Body of pancreas (tissue), 4 donors: ENCODE measurements at regions not wholly inside any gene's neighbourhood (a gene's known extent, or its start where the extent isn't known, plus 50 kb on each side); places are given as distances from the start of the nearest gene placed in this dataset.

Source experiments
- CTCF ChIP-seq, 7 experiments: fragments of 450-650 bp in 4 of 7; fragments of 200-600 bp in 3 of 7; sonication (generic) in 3 of 7; IDR thresholded peaks; one replicate each; pipeline ENCODE4 v1.5.1; 2016 to 2019; ENCODE audit warnings: antibody characterized with exemption in 7 of 7
- POLR2A ChIP-seq, 3 donors: fragments of 450-650 bp; IDR thresholded peaks; one replicate each; pipeline ENCODE4 v1.6.1; 2016; ENCODE audit warnings: antibody characterized with exemption in 3 of 3, mild to moderate bottlenecking in 2 of 3

DNA sequence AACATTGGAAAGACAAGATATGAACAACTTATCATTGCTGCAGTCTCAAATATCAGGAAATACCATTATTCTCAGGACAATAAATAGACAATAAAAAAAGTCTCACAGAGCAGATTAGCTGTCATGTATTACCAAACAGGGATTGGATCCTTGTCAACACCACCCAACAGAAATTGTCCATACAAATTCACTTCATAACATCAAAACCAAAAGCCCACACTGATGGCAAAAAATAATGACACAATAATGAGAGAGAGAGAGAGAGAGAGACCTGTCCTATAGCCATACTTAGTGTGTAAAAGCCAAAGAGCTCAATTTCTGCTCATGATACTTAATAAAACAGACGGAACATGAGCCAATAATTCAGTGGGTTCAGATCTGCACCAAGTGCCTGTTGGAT lies 96.5 kb downstream of the PPIAL4G start:
- TF ChIP-seq CTCF (IDR thresholded peaks at IDR 0.05) (no peak), POLR2A (IDR thresholded peaks at IDR 0.05) (no peak)
